Neural cell (in vitro differentiated cells): ENCODE measurements at regions not wholly inside any gene's neighbourhood (a gene's known extent, or its start where the extent isn't known, plus 50 kb on each side); places are given as distances from the start of the nearest gene placed in this dataset.

Experiments used
- EP300 ChIP-seq: fragments of 450-650 bp; conservative IDR thresholded peaks from 2 replicates; pipeline ENCODE4 v1.6.1; 2014; ENCODE audit warnings: antibody characterized with exemption, mild to moderate bottlenecking, moderate library complexity; ENCODE audit not compliant: poor library complexity, severe bottlenecking
- EZH2 ChIP-seq: fragments of 200-600, 300-800 bp; shearing (Covaris generic), sonication (generic); IDR thresholded peaks from 2 replicates; pipeline ENCODE4 v1.6.1; 2014; ENCODE audit warnings: antibody characterized with exemption, low read length, borderline replicate concordance, mild to moderate bottlenecking; ENCODE audit not compliant: insufficient read depth, poor library complexity, severe bottlenecking
- POLR2AphosphoS5 ChIP-seq: IDR thresholded peaks from 2 replicates; pipeline ENCODE4 v1.6.1; 2012
- TF ChIP-seq, protein P1 (sequence below): fragments of 450-650 bp; IDR thresholded peaks from 2 replicates; pipeline ENCODE4 v1.5.1; 2014; ENCODE audit warnings: antibody characterized with exemption, mild to moderate bottlenecking, moderate library complexity; ENCODE audit not compliant: poor library complexity, severe bottlenecking

DNA sequence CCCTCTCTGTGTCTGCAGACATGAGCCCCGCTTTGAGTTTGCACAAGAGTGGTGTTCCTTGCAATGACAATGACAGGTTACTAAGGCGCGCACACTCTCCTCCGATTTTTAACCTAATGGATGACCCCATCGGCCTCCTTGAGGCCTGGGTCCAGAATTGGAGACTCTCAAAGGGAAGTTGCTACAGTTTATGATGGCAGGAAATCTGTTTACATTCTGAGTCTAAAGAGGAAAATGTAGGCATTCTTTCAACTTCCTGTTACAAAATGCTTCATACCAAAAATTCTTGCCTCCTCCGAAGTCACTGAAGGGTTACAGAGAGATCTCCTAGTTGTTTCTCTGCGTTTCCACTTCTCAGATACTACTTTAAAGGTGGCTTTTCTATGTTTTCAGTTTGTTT, 225.3 kb upstream of the AGAP1 start:
- TF ChIP-seq, protein P1, sequence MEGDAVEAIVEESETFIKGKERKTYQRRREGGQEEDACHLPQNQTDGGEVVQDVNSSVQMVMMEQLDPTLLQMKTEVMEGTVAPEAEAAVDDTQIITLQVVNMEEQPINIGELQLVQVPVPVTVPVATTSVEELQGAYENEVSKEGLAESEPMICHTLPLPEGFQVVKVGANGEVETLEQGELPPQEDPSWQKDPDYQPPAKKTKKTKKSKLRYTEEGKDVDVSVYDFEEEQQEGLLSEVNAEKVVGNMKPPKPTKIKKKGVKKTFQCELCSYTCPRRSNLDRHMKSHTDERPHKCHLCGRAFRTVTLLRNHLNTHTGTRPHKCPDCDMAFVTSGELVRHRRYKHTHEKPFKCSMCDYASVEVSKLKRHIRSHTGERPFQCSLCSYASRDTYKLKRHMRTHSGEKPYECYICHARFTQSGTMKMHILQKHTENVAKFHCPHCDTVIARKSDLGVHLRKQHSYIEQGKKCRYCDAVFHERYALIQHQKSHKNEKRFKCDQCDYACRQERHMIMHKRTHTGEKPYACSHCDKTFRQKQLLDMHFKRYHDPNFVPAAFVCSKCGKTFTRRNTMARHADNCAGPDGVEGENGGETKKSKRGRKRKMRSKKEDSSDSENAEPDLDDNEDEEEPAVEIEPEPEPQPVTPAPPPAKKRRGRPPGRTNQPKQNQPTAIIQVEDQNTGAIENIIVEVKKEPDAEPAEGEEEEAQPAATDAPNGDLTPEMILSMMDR, result no peak
- TF ChIP-seq POLR2AphosphoS5, result no peak
- TF ChIP-seq EZH2, result no peak
- no peak for TF ChIP-seq EP300
